Middle frontal gyrus (tissue), 1 donor: ENCODE measurements at regions not wholly inside any gene's neighbourhood (a gene's known extent, or its start where the extent isn't known, plus 50 kb on each side); places are given as distances from the start of the nearest gene placed in this dataset.
"Not testable (repeated sequence)": the region's sequence is repeated elsewhere in the genome, so short reads cannot be mapped to it uniquely, and the experiment has no call there.

Experiments used
- DNase-seq: peaks from one replicate; pipeline ENCODE4 v3.0.0-alpha.2; 2015; ENCODE audit warnings: low spot score; ENCODE audit errors: extremely low spot score

DNA sequence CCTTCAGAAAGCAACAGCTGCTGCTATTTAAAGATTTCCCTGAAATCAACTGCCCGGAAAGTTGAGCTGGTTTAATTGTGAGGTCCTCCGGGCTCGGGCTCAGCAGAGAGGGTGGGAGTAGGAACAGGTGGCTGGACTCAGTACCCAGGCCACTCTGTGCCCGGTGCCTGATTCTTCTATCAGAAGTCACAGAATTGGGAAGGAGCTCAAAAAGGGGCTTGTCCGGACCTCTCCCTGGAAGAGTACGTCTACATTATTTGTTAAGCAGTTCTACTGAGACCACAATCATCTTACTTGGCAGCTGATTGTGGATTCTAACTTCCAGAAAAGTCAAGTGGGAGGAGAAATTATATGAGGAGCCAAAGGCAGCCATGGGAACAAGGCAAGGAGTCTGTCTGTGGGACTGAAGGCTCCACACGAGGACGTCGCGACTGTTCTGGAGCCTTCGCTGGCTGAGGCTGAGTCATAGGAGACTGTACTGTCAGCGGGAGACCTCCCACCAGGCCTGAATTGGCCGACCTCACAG lies 91.7 kb upstream of the ANKRD10 start:
- no peak for DNase-seq

DNA sequence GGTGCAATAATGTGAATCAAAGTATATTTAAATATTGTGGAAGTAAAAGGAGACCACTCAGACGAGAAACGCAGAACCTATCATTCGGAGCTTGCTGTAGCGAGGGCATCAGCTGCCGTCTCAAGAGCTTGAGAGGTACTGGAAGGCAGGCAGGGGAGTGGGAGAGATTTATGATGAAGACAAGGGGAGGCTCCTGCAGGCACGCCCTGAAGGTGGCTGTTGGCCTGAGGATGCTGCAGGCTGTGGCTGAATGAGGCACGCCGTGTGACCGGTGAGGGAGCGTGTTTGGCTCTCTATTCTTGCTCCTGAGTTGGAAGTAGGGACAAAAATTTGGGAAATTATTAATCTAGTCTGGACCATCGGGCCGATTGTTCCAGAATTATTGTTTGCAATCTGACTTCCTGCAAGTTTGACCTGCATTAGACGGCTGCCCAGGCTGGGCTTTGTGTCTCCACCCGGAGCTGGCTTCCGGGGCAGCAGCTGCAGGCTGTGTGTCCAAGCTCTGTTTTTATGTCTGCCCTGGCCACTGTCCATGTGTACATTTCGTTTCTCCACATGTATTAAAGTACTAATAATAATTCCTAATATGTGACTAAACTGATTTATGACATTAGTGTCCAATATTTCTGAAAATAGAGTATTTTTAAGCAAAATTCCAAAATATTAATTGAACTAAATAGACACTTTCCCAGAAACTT lies 91.1 kb upstream of the ANKRD10 start:
- DNase-seq: no peak

DNA sequence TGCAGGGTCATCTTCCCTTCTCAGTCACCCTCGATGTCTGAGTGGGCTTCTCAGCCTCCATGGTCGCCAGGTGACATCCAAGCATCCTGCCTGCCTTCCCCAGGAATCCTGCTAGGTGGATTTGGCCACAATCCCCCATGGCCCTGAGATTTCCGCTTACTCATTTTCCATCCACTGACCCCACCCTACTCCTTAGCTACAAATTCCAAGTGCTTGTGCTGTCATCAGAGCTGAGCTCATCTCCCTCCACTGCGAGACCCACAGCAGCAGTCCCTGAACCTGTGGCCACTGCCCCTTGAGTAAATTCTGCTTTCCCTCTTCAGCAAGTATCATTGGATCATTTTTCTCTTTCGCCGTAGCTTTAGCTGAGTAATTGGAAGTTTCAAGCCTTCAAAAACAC lies 90.5 kb upstream of the ANKRD10 start:
- no peak for DNase-seq

DNA sequence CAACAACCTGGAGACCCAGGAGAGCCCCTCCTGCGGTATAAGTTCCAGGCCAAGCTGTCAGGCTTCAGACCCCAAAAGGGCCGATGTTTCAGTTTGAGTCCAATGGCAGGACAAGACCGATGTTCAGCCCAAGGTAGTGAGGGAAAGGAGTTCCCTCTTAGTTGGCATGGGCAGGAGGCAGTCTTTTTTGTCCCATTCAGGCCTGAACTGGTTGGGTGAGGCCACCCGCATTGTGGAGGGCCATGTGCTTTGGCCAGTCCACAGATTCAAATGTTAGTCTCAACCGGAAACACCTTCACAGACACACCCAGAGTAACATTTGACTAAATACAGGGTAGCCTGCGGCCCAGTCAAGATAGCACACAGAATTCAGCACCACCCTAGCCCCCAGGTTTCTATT lies 89.6 kb upstream of the ANKRD10 start:
- no peak for DNase-seq

DNA sequence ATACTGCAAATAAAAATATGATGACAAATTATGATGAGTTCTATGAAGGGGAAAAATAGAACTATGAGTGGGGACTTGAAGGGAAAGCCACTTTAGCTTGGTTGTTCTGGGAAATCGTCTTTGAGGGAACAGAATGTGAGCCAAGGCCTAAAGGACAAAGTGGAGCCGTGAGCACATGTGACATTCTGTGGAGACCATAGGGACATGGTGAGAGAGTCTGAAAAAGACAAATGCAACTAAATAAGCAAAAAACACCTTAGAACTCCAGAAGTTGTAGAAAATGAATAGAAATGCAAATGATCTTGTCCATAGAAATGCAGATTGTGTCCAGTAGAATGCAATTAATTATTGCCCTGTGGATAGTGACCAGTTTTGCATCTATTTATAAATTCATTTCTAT lies 86.8 kb upstream of the ANKRD10 start:
- no peak for DNase-seq

DNA sequence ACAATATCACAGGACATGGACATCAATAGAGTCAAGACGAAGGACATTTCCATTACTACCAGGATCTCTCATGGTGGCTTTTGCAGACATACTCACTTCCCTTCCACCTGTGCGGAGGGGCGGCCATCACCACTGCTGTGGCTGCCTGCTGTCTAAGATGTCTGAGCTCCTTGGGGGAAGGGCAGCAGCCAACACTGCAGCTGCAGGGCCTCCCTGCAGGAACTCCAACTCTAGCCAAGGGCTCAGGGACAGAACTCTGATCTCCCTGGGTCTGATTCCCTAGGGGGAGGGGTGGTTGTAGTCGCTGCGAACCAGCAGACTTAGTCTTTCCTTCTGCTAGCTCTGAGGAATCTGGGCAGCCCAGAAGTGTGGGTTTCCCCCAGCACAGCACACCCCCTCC lies 78.9 kb upstream of the ANKRD10 start:
- no peak for DNase-seq

DNA sequence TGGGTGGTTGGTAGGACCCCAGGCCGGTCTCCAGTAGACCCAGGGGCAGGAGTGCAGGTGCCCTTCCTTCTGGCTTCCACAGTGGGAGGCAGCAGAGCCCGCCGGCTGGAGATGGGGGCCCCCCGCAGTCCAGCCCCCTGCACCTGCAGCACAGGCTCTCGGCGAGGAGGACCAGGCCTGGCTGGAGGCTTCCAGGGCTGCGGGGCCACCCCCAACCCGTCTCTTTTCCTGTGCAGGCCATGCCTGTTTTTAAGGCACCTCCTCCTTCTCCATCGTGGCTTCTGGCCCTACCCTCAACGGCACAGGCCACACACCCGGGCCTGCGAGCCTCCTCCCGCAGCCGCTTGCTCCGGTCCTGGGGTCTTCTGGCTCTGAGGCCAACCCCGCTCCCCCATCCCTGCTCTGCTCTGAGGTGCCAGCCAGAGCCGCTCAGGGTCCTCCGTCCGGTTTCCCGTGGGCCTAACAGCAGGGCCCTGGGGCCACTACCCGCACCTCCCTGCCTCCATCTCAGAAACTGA lies 77.2 kb upstream of the ANKRD10 start:
- DNase-seq: no peak

DNA sequence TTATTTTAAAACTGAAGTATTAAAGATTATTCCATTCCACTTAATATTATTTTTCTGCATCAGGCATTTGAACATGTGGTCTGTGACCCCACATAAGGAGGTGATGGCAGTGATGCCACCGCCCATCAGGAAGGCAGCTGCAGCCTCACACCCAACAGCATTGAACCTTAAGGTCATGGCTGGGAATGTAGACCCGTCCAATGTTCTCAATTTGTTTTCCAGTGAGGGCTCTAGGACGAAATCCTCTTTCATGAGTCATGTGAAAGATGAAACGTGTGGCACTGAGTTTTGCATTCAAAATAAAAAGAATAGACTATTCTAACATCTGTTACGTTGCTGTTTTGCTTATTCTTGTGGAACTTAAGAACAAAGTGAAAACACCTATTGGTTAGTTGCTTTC lies 74.5 kb upstream of the ANKRD10 start:
- DNase-seq: no peak

DNA sequence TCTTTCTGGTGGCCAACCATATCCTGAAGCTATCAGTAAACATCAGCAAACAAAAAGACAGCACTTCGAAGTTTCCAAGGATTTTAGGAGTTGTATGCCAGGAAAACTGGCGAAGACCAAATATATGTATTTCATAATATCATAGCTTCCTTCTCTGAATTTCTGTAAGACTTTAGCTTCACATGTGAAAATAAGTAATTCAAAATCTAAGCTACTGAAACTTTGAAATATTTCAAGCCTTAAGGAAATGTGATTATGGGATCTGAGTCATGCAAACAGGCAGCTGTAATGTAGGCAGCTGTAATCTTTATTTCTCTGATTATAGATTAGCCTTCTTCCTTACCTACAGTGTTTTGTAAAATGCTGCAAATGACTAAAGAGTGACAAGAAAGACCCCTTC lies 70.7 kb upstream of the ANKRD10 start:
- DNase-seq: peak; percentile 22

DNA sequence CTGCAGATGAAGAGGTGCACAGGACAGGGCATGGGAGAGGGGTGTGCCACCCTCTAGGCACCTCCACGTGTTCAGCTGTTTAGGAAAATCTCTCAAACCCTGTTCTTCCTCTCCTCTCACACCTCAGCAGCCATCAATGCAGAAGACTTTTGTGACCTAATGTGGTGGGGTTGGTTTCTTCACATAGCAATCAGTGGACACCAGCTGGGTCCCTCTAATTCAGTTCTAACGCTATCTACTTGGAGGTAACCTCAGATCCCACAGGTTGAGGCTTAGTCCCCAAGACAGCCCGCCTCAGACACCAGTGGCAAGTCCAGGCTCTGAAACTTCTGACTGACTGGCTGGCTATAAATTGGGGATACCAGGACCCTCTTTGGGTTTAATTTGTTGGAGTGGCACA lies 69.9 kb upstream of the ANKRD10 start:
- DNase-seq: no peak

DNA sequence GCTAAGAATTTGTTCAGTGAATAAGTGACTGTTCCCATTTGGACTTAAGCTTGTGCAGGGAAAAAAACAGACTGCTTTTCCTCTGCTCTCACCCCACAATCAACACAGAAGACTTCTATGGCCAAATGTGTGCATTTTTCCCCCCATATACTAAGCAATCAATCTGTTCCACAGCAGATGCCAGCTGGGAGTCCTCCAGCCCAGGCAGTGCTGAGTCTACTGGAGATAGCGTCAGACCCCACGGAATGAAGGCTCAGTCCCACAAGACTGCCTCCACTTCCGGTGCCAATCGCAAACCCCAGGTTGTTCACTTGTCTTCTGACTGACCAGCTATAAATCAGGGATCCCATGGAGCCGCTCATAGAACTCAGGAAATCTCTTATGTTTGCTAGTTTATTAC lies 69.5 kb upstream of the ANKRD10 start:
- no peak for DNase-seq

DNA sequence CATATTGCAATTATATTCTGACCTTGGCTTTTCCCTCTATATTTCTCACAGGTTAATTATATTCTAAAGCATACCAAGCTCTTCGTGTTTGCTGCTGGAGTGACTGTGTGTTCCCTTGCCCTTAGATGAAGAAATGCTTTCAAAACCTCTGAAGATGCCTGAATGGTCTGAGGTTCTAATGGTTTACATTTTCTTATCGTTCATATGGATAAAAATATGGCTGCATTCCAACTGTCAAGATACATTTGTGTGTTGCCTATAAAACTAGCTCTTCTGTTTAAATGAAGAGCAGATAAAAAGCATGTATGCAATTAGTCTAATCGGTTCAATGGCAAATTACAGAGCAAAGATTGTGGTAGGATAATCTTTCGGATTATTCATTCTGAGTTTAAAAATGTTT lies 68.4 kb upstream of the ANKRD10 start:
- DNase-seq: no peak

DNA sequence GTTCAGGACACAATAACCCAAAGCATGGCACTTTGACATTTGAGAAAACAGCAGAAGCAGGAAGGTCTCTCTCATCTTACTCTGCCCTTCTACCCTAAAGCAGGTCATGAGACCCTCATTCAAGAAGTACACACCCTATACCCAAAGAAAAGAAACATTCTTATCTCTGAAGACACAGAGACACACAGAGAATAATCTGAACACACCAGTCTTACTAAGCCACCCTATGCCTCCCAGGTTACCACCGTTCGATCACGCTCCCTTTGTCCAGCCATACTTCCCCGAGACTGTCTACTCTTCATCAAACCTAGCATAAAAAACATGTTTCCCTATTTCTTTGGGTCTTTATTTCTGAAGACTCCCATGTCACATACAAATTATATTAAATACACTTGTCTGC lies 66.5 kb upstream of the ANKRD10 start:
- no peak for DNase-seq

DNA sequence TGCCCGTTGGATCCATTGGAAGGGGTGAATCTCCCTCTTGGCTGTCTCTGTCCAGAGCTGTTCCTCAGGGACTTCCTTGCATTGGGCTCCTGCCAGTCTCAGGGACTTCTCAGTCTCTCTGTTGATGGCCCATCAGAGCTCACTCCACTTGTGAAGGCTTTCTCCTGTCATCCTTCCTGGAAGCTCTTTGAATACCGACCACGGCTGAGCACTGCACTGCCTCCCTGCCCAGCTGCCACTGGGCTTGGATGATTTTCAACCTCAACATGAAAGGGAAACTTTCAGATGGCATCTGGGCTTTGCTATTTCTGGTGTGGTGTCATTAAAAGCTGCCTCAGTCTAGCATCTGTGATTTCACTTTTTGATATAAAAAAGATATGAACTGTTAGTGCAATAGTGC lies 66.1 kb upstream of the ANKRD10 start:
- DNase-seq: no peak

DNA sequence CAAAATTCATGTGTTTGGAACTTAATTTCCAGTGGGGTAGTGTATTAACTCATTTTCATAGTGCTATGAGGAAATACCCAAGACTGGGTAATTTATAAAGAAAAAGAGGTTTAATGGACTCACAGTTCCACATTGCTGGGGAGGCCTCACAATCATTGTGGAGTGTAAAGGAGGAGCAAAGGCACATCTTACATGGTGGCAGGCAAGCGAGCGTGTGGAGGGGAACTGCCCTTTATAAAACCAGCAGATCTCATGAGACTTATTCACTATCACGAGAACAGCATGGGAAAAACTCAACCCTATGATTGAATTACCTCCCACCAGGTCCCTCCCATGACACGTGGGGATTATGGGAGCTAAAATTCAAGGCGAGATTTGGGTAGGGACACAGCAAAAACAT lies 64.3 kb upstream of the ANKRD10 start:
- DNase-seq: not testable (repeated sequence)

DNA sequence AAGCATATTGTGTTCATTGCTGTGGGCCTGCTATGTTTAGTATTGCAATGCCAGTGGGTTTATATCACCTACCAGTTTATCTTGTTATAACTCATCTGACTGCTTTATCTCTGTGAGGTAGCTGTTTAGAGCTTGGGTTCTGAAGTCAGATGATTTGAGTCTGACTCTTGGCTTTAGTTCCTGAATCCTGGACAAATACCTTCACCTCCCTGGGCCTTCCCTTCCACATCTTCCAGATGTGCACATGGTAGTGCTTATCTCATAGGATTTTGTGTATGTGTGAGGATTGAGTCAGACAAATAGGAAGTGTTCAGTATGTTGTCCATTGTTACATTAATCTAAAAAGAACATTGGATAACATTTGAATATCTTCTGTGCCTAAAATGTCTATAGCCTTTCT lies 63.5 kb upstream of the ANKRD10 start:
- no peak for DNase-seq

DNA sequence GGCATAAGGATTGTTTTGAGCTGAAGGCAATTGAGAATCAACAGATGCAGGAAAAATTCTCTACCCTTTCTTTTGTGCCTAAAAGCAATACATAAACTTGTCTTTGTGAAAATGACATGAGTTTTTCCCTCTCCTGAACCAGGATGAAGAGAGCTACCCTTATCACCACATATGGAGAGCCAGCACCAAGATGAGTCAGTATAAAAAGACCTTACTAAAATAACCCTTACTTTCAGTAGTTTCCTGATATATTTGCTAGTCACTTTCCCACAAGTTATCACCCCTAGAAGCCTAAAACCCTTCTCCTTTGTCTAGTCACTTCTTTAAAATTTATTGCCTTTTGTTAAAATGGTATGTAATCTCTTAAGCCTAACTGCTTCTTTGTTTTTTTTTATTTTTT lies 61.9 kb upstream of the ANKRD10 start:
- DNase-seq: no peak

DNA sequence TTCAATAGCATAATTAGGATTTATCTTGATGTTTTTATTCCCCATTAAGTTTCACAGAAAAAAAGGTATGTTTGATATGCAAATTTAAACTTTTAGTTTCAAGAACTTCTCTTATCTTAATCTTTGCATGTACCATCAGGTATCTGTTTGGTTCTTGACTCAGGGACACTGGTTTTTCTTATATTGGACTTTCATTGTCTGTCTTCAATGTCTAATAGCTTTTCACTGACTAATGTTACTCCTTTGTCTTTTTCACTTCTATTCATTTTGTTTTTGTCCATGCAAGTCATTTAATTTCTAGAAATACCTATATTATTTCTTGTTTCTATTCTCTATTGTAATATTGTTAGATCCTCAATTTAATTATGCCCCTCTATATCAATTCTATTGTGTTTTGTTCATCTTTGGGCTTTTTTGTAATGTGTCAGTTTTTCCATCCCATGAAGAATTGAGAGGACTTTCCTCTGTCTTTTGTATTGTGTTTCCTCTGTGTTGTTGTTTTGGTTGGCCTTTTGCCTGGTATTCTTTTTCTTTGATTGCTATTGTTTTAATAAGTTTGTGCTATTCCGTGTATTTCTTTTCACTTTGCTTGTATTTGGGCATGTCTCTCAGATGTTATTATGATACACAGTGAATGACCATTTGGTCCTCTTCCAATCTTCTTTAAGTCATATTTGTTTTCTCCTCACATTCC lies 58.3 kb upstream of the ANKRD10 start:
- DNase-seq: no peak

DNA sequence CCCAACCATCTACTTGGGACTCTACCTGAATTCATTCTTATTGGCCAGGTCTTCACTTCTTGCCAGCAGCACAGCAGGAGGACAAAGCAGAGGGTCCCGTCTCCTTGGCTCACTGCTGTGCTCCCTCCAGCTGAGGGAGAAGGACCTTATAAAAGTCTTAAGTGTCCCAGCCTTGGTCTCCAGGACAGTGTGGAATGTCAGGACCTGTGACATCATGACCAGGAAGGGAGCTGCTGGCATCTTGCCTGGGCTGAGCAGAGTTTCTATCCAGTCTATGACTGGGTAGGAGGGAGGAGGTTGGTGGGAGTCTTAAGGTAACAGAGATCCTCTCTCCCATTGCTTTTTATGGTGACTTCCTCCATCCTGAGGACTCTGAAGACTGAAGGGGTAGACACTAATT lies 56.6 kb upstream of the ANKRD10 start:
- DNase-seq: no peak

DNA sequence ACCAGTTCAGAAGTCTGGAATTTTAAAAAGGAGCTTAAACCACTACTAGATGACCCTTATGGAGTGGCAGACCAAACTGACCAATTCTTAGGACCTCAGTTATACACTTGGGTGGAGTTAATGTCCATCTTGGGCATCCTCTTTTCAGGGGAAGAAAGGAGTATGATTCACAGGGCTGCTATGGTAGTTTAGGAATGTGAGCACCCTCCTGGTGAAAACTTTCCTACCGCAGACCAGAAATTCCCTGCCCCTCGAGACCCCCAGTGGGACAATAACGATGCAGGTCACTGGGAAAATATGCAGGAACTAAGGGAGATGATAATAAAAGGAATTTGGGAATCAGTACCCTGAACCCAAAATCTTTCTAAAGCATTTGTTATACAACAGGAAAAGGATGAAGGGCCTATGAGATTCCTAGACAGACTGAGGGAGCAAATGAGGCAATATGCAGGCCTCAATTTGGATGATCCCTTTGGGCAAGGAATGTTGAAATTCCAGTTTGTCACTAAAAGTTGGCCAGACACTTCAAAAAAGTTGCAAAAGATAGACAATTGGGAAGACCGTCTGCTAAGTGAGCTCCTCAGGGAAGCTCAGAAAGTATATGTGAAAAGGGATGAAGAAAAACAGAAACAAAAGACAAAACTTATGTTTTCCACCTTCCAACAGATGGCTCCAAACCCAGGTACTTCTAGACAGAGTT lies 52.4 kb upstream of the ANKRD10 start:
- DNase-seq: not testable (repeated sequence)

DNA sequence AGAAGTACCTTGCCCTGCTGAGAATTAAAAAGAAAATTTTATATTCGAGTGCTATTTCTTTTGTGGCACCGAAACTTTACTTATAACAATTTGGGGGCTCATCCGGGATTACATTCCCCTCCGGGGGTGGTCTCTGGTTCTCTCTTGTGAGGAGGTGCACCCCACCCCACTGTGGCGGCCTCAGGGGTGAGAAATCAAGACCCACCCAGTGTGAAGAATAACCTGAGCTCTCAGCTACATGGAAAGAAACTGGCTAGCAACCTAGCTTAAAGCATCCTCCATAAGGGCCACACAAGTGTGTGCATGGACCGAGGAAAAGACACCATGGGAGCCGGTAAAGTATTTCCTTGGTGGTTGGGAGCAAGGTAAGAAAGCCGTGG lies 50.9 kb upstream of the ANKRD10 start:
- no peak for DNase-seq

DNA sequence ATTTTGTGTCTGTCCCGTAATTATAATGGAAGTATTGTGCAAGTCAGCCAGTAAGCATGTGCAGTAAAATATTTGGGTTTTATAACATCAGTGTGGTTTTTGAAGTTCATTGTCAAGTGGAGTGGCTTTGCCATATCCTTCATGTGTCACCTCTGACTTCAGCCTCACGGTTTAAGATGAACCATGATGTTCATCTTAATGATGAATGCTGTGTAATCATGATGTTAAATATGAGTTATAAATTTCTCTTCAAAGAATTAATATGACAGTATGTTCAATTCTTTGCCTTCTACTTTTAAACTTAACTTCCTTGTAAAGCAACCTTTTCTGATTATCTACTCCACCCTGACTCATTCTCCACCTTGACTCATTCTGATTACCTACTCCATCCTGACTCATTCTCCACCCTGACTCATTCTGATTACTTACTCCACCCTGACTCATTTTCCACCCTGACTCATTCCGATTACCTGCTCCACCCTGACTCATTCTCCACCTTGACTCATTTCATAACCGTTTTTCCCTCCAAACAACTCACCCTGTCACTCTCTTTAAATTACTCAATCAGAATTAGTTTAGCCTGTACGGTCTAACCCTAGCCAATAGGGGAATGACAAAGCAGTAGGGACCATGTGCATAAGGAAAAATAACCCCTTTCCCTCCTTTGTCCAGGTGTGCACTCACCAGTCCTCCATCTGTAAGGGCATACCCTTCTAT lies 50.3 kb upstream of the ANKRD10 start:
- no peak for DNase-seq
